ENCODE measurements at regions not wholly inside any gene's neighbourhood (a gene's known extent, or its start where the extent isn't known, plus 50 kb on each side); places are given as distances from the start of the nearest gene placed in this dataset.
"Not testable (repeated sequence)": the region's sequence is repeated elsewhere in the genome, so short reads cannot be mapped to it uniquely, and the experiment has no call there.

DNA sequence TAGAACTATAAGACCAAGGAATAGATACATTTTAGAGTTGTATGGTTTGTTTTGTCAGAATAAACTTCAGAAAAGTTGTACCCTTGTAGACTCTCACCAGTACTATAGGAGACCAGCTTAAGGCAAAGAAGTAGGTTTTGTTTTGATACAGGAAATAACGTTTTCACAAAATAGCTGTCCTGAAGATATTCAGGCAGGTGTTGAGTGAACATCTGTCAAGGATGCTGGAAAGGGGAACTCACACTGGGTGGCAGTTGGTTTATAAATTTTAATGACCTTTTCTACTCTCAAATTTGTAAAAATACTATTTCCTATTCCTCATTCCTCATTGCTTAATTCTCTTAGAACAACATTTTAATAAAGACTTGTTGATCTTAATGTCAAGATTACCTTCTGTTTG is 174.0 kb upstream of the MAN1A1 start:
- no peak for DNase-seq

DNA sequence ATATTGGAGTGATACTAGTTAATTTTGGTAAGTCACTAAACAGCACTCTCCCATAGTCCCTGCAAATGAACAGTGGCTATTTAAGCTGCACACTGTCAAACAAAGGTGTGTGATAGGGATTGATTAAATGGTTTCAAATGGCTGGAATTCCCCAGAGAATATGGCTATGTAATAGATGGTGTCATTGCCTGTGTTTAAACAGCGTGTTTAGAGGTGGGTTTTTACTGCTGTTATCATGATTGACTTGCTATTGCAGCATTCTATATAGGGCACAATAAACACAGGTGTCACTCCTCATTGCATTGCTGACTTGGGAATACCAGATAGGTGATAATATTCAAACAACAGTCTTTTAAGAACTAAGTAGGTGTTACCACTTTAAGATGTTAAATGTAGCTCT is 171.7 kb upstream of the MAN1A1 start:
- no peak for DNase-seq

DNA sequence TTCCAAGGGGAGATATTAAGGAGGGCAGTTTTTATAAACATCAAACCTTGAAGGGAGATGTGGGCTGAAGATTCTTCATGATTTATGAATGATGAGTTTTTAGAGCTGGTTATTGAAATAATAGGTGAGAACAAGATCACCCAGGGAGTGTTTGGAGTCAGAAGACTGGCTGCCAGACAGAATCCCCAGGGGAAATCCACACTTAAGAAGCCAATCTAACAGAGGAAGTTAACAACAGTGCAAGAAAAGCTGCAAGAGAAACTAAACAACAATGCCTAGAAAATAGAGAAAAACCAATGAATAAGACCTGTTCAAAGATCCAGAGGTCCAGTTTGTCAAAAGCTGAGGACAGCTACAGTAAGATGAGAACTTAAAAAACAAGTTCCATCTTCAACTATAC is 167.9 kb upstream of the MAN1A1 start:
- DNase-seq, result no peak

DNA sequence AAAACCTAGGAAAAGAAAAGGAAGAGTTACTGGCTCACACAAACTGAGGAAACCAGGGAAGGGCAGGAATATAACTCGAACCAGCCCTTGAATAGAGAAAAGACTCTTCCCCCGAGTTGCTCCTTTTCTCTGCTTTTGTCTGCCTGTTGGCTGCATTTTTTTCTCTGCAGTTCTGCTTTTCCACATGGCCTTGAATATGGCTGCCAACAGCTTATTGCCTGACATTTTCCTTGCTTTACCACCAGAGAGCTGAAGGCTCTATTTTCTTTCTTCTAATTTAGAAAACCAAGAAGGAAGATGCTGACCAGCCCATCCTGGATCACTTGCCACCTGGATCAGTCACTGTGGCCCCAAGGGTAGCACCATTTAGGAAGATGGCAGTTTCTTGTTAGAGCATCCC is 164.8 kb upstream of the MAN1A1 start:
- peak; percentile 16 for DNase-seq

DNA sequence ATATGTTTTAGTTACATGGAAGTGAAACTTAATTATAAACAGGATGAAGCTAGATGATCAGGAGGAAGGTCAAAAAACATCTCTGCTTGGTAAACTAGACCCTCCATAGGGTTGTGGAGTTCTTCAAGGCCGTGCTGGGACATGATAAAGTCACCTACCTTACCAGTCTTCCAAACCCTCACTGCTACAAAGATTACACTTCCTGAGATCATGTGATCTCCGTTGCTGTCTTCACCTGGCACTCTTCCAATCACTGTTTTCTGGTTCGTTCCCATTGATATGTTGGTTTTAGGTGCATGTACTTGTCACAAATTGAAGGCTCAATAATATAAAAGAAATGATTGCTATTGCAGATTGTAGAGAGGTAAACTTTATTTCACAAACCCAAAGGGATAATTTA is 161.5 kb upstream of the MAN1A1 start:
- no peak for DNase-seq

DNA sequence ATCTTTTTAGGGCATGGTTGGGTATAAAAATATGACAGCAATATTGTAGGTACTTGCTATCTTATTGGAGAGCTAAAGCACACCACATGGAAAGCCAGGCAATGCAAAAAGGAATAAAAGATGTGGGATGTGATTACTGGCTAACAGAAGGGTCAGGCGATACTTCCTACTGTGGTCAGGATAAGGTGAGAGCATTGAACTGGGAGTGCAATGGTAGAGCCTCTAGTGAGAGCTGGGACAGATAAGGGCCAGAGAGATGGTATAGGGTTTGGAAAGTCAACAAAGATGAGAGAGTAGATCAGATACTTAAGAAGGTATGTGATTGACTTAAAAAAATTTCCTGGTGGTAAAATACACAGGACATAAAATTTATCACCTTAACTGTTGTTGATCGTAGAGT is 160.7 kb upstream of the MAN1A1 start:
- no peak for DNase-seq

DNA sequence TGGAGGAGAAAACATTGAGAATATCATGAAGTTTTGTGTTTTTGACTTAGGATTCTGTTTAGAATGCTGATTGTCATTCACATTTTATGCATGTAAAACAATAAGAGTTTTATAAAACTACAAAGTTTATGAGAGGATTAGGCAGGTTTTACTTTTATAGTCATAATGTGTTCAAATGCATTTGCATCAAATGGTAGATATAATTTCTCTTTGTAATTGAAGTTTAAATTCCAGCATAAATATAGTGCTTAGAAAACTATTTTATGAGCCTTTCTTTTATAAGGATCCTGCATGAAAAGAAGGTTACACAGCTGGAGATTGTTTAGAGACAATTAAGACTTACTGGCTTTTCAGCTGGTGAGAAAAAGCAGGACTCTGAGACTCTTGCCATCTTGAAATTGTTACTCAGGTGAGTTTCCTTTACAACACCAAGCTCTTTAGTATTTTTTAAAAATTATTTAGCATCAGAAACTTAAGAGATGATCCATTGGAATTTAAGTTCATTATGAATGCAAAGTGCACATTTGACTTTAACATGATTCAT is 157.1 kb upstream of the MAN1A1 start:
- no peak for DNase-seq

DNA sequence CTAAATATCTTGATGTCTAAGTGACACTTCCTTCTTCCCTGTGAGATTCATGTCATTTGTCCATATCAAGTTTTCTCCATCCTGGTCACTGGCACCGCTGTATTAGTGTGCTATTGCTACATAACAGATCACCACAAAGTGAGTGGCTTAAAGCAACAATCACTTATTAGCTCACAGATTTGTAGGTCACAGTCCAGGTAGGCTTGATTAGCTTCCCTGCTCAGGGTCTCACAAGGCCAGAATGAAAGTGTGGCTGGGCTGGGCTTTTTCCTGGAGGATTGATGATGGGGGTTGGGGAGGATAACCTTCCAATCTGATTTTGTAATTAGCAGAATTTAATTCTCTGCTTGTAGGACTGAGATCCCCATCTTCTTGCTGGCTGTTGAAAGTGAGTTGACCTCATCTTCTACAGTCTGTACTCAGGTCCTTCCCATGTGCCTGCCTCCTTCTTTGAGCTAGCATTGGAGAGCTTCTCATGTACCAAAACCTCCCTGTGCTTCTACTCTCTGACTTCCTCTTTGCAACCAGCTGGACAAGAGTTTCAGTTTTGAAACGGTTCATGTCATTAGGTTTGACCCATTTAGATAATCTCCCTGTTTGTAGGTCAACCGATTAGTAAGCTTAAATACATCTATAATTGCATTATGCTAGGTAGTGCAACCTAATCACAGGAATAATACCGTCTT is 152.4 kb upstream of the MAN1A1 start:
- DNase-seq, result no peak

DNA sequence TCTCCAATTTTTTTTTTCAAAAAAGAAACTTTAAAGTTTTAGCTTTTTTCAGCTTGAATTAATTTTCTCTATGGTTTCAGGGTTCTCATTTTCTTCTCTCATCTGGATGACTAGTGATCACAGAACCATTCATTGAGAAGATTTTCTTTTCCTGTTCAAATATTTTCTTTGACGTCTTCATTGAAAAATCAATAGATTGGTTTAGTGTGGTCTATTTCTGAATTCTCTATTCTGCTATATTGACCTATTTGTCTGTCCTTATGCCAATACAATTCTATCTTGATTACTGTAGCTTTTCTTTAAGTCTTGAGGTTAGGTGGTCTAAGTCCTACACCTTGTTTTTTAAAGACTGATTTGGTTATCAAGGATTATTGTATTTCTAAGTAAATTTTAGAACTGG is 150.2 kb upstream of the MAN1A1 start:
- no peak for DNase-seq

DNA sequence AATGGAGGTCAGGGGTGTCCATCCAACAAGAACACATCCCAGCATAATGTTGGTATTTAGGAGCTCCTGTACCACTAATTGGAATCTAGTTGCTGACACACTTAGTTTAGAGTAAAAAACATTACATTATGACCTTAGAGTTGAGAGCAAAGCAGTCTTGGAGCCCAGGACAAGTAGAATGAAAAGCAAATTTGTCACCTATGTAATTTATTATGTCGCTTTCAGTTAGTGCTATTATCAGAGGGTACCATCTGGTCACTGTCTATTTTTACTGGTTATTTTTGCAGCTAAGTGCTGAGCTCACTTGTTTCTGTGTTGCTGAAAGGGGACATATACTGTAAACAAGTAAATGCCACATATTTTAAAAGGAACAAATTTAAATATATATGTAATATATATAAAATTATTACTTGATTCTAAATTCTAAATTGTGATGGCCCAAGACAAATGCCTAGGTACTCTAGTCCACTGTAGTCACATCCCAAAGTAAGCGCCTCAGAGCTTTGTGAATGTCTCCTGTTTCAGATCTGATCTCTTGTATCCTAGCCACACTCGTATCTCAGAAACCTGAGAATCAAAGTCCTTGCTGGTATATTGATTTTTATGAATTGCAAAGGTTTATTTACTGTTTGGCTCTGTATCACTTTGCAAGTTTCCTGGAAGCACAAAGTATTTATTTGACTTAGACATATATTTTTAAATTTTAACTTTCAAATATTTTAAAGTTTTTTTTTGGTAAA is 148.6 kb upstream of the MAN1A1 start:
- DNase-seq, result no peak

DNA sequence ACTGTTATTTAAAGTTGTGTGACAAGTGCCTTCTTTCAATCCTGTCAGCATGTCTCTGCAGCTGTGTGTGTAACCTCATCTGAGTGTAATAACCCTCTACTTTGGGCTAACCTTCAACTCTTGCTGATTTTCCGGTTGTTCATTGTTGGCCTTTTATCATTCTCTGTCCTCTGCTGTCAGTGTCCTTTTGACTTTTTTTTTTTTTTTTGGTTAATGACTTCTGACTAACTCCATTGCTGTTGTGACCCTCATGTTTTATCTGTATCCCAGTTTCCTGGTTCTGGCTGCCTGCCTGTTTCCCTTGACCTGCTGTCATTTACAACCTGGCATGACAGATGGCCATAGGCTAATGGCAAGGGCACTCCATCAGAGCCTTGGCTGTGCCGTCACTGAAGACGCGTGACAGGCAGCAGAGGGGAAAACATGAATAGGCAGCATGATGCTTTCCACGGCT is 145.7 kb upstream of the MAN1A1 start:
- no peak for DNase-seq

DNA sequence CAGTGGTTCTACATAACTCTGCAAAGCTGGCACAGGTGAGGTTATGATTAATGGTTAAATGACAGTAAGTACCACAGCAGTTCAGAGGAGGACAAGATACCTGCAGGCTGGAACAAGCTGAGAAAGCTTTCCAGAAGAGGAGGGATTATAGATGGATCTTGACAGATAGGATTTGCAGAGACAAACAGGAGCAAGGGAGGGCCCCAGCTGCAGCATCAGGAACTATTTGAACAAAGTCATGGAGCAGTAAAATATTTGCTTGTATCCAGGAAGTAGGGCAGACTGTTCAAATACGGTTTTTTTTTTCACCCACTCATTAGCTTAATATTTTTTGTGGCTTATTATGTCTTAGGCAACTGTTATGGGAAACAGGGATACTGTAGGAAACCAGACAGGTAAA is 144.4 kb upstream of the MAN1A1 start:
- DNase-seq, result no peak

DNA sequence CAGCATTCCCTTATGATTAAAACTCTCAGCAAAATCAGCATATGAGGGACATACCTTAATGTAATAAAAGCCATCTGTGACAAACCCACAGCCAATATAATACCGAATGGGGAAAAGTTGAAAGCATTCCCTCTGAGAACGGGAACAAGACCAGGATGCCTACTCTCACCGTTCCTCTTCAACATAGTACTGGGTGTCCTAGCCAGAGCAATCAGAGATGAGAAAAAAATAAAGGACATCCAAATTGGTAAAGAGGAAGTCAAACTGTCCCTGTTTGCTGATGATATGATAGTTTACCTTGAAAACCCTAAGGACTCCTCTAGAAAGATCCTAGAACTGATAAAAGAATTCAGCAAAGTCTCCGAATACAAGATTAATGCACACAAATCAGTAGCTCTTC is 141.6 kb upstream of the MAN1A1 start:
- not testable (repeated sequence) for DNase-seq

DNA sequence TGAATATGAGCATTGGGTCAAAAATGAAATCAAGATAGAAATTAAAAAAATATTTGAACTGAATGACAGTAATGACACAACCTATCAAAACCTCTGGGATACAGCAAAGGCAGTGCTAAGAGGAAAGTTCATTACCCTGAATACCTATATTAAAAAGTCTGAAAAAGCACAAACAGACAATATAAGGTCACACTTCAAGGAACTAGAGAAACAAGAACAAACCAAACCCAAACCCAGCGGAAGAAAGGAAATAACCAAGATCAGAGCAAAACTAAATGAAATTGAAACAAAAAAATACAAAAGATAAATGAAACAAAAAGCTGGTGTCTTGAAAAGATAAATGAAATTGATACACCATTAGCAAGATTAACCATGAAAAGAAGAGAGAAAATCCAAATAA is 140.5 kb upstream of the MAN1A1 start:
- DNase-seq, result not testable (repeated sequence)

DNA sequence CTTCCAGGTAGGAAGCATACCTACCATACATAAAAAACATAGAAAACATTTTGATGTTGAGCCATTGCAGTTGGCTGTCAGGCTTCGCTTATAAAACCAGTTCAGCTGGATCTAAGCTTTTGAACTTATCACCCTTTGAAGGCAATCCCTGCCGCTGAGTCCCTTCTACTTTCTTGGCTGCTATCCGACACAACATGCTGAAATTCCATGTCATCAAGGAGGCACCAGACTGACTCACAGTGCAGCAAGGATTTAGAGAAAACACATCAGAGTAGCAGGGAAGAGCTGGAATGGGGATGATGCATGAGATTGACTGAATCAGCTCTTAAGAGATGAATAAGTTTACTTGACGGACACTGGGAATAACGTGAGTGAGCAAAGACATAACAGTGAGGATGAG is 135.0 kb upstream of the MAN1A1 start:
- DNase-seq, result no peak

DNA sequence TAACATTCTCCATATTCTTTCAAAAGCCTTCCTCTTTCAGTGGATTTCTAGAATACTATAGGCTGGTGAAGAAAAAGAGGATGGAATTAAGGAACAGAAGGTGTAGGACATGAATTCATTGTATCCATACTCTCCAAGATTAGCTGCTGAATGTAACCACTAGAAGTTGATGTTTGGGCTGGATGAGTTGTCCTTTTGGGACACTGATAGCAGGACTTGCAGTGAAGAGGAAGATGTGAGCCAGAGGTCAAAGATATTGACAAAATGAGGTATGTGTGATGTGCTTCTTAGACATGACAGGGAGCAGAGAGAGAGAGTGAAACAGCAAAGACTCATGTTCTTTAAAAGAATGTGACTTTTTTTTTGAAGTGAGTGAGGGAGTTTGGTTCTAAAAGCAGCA is 134.3 kb upstream of the MAN1A1 start:
- DNase-seq, result no peak

DNA sequence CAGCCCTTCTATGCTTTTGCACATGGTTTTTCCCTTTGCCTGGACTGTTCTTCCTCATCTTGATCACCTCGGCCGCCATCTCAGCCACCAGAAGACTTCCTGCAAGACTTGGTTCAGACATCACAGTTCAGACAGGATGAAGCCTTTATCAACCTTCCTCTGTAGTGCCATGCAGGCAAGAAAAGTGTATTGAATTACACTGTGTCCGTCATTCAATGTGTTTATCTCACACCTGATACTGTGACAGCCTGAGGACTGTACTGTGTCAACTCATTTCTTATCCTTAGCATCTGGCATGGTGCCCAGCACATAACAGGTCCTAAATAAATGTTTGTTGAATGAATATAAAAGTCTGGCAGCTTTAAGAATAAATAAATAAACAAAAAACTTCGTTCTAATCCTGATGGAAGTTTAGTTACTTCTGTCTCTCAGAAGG is 133.3 kb upstream of the MAN1A1 start:
- no peak for DNase-seq

DNA sequence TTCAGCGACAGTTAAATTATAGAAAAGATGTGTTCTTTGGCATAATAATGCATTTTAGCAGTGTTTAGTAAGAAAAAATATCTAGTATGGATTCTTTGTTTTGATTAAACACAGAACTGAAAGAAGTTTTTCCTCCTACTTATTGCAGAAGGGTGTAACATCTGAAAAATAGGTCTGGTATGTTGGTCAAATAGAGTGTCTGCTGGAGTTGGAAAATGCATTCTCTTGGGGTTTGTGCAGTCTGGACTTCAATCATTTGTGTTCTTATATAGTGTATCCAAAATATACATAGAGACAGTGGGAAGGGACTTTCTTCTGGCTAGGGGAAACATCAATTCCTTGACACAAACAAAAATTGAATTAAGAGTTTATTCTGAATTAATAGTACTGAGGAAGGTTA is 132.4 kb upstream of the MAN1A1 start:
- DNase-seq, result no peak

DNA sequence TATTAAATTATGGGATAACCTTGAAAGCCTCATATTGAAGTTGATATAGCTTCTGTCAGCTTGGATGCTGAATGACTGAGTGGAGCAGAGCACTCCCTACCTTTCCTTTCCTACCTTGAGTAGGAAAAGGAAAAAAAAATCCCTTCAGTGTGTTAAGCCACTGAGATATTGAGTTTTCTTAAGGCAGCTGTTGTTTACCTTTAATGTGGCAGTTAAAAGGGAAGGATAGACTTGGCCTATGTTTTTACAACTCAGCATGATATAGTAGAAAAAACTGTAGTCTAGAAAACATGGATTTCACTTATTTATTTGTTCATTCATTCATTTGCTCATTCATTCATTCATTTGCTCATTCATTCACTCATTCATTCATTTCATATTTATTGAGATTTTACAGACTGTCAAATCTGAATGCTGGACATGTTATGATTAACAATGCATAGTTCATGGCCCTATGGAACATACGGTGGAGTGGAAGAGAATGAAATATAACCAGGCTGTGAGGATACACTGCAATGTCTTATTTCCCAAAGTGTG is 131.5 kb upstream of the MAN1A1 start:
- DNase-seq, result no peak

DNA sequence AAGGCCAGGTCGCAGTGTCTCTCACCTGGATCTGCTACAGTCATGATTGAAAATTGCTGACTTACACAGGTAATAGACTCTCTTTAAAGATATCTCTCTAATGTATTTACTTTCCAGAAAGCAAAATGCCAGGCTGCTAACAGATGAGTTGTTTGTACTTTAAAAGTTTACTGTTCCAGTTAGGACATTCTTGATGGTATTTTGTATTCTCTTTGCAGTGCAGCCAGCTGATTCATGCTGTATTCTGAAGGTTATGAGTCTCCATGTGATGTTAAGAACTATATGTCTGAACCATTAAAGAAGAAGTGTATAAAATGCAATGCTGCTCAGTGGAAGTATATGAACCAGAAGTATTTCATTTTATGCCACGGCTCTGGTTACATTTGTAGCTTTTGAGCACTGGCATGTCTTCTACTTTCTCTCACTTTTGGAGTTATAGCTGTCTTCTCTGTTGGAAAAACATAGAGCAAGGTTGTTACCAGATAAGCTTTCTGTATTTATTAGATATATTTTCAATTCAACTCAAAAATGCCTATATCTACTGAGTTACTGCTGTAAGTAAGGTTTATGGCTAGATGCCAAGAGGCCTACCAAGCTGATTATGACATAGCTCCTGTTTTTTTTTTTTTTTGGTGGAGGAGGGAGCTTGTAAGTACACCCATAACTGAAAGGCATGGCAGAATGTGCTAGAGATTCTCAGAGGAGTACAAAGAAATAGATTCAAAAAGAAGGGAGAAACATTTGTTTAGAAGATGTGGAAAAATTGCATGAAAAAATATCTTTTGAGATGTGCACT is 130.5 kb upstream of the MAN1A1 start:
- DNase-seq, result no peak

DNA sequence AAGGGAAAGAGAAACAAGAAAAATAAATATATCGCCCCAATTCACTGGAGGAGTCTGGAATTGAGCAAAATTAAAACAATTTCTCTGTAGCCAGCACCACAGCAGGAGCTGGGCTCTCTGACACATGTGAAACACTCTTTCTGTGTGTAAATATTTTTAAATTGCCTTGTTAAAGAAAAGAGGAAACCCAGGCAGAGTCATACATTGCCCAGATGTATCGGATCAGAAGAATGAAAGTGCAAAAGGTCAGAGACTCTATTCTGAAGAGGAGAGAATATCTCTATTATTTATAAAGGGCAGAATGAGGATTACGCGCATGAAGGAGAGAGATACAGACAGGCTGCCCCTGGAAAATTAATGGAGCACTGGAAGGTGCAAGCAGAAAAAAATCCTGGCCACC is 127.0 kb upstream of the MAN1A1 start:
- DNase-seq, result no peak

DNA sequence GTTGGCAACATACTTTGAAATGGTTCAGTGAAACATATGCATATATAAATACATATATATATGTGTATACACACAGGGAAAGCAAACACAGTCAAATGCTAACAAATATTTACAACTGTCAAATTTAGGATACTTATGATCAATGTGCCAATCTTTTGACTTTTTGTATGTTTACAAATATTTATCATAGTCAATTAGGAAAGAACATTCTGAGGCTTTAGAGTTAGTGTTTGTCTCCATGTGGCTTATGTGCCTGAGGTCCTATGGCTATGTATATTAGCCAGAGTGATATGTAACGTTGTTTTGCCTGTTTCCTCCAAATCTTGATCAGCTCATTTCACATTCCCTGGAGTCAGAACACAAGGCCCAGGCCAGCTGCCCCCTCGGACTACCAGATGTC is 126.5 kb upstream of the MAN1A1 start:
- DNase-seq, result no peak

DNA sequence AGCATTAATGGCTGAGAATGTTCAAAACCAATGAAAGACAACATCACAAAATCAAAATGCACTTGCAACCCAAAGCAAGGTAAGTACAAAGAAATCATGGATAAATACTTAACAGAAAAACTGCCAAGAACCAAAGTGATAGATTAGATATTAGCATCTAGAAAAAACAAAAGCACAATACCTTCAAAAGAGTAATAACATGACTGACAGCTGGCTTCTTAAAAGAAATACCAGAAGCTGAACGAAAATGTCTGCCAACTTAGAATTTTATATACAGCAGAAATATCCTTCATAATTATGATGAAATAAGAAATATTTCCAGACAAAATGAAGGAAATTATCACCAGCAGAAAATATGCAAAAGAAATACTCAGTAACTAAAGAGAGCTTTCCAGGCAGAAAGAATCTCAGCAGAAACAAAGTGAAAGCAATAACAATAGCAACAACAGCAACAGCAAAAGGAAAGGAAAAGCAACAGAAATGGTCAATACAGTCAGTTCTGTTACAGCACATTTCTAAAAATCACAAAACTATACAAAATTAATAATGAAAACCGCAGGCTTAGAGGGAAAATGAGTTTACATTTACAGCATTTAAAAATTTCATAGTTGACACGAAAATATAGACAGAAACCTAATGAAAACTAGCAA is 121.5 kb upstream of the MAN1A1 start:
- no peak for DNase-seq

Measured in retina (tissue), 1 donor.